ENCODE measurements at regions not wholly inside any gene's neighbourhood (a gene's known extent, or its start where the extent isn't known, plus 50 kb on each side); places are given as distances from the start of the nearest gene placed in this dataset.

DNA sequence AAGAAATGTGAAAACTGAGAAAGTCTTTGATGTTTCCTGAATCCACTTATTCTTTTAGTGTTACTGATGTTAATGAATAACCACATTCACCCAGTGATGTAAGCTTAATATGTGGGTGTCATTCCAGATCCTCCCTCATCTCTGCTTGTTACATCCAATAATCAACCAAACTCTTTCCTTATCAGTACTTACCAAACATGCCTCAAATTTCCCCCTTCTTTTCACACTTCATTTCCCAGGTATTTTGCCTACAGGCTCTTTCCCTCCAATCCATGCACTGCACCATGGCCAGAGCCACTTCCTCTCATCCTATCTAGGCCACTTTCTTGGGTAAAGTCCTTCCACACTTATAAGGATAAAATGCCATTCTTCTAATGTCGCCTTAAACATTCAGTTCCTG is 451.5 kb downstream of the NPIPA7 start:
- ATAC-seq (no peak), DNase-seq (no peak)
- Histone ChIP-seq H3K4me1 (ENCODE audit: control insufficient read depth, insufficient read depth, low read length) (no peaks in the 10 kb centered on the region), H3K36me3 (ENCODE audit: control insufficient read depth, insufficient read depth, low read length) (no peaks in the 10 kb centered on the region), H3K27me3 (ENCODE audit: control insufficient read depth, insufficient read depth, low read length) (no peaks in the 10 kb centered on the region), H3K27ac (ENCODE audit: low read length) (no peak overlapping the region), H3K9me3 (ENCODE audit: control insufficient read depth, insufficient read depth, low read length) (no peaks in the 10 kb centered on the region), H3K4me3 (ENCODE audit: low read length) (no peak overlapping the region)
- H3K27me3 Mint-ChIP-seq (ENCODE audit: low read depth in 2 of 2) = peaks cover 12% of the 10 kb centered on the region in 2 donors
- intact Hi-C loops (cut with micrococcal nuclease) = no loop called here
- no peaks in the 10 kb centered on the region for H3K4me1 Mint-ChIP-seq
- no peaks in the 10 kb centered on the region for H3K9me3 Mint-ChIP-seq
- H3K36me3 Mint-ChIP-seq = no peaks in the 10 kb centered on the region
- no peak overlapping the region for H3K4me3 Mint-ChIP-seq
- no peak overlapping the region for H3K27ac Mint-ChIP-seq
- WGBS (ENCODE audit: insufficient coverage) = 75% methylated on average over 1 of the region's 1 CpG
- TF ChIP-seq, protein P1, sequence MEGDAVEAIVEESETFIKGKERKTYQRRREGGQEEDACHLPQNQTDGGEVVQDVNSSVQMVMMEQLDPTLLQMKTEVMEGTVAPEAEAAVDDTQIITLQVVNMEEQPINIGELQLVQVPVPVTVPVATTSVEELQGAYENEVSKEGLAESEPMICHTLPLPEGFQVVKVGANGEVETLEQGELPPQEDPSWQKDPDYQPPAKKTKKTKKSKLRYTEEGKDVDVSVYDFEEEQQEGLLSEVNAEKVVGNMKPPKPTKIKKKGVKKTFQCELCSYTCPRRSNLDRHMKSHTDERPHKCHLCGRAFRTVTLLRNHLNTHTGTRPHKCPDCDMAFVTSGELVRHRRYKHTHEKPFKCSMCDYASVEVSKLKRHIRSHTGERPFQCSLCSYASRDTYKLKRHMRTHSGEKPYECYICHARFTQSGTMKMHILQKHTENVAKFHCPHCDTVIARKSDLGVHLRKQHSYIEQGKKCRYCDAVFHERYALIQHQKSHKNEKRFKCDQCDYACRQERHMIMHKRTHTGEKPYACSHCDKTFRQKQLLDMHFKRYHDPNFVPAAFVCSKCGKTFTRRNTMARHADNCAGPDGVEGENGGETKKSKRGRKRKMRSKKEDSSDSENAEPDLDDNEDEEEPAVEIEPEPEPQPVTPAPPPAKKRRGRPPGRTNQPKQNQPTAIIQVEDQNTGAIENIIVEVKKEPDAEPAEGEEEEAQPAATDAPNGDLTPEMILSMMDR (IDR thresholded peaks at IDR 0.05) = no peak

DNA sequence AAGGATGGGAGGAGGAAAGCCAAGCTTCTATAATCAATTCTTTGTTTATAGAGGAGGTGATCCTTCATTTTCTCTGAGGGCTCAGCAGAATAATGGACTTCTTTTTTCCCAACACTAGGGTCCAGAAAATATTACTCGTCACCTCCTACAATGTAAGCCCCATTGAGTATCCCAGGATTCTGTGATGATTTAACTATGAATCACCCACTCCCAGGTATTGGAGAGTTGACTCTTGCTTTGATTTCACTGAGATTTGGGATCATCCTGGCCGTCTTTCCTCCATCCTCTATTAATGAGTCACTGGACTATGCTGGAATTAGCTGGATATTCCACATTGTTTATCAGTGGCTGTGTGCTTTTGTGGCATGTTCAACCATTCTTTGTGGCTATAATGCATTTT is 452.0 kb downstream of the NPIPA7 start:
- Mint-ChIP-seq H3K27ac (no peak overlapping the region), H3K4me3 (no peak overlapping the region), H3K4me1 (no peaks in the 10 kb centered on the region), H3K36me3 (no peaks in the 10 kb centered on the region), H3K9me3 (no peaks in the 10 kb centered on the region), H3K27me3 (ENCODE audit: low read depth in 2 of 2) (peaks cover 12% of the 10 kb centered on the region in 2 donors)
- WGBS (ENCODE audit: insufficient coverage) = 75% methylated on average over 2 of the region's 2 CpGs
- Histone ChIP-seq H3K27me3 (ENCODE audit: control insufficient read depth, insufficient read depth, low read length) (no peaks in the 10 kb centered on the region), H3K27ac (ENCODE audit: low read length) (no peak overlapping the region), H3K4me1 (ENCODE audit: control insufficient read depth, insufficient read depth, low read length) (no peaks in the 10 kb centered on the region), H3K4me3 (ENCODE audit: low read length) (no peak overlapping the region), H3K36me3 (ENCODE audit: control insufficient read depth, insufficient read depth, low read length) (no peaks in the 10 kb centered on the region), H3K9me3 (ENCODE audit: control insufficient read depth, insufficient read depth, low read length) (no peaks in the 10 kb centered on the region)
- TF ChIP-seq, protein P1 (IDR thresholded peaks at IDR 0.05) = no peak
- intact Hi-C loops (cut with micrococcal nuclease) = no loop called here
- DNase-seq = no peak
- no peak for ATAC-seq

DNA sequence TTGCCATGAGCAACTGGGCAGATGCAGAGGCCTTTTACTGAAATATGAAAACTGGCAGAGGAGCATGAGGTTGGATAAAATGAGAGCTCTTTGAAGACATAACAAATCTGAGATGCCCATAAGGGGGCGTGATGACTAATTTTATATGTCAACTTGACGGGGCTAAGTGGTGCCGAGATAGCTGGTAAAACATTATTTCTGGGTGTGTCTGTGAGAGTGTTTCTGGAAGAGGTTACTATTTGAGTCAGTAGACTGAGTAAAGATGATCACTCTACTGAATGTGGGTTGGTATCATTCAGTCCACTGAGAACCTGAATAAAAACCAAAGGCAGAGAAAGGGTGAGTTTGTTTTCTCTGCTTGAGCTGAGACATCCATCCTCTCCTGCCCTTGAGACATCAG is 454.2 kb downstream of the NPIPA7 start:
- TF ChIP-seq, protein P1 (IDR thresholded peaks at IDR 0.05) = no peak
- H3K36me3 ChIP-seq (ENCODE audit: control insufficient read depth, insufficient read depth, low read length) = no peaks in the 10 kb centered on the region
- H3K27me3 Mint-ChIP-seq (ENCODE audit: low read depth in 2 of 2) = peaks cover 9% of the 10 kb centered on the region in 2 donors
- H3K27ac Mint-ChIP-seq = no peak overlapping the region
- H3K4me3 Mint-ChIP-seq = no peak overlapping the region
- 85% methylated on average over 3 of the region's 3 CpGs for WGBS (ENCODE audit: insufficient coverage)
- DNase-seq = no peak
- no peak overlapping the region for H3K27ac ChIP-seq (ENCODE audit: low read length)
- H3K4me1 Mint-ChIP-seq = no peaks in the 10 kb centered on the region
- H3K4me3 ChIP-seq (ENCODE audit: low read length) = no peak overlapping the region
- H3K27me3 ChIP-seq (ENCODE audit: control insufficient read depth, insufficient read depth, low read length) = no peaks in the 10 kb centered on the region
- no peaks in the 10 kb centered on the region for H3K4me1 ChIP-seq (ENCODE audit: control insufficient read depth, insufficient read depth, low read length)
- no peak for ATAC-seq
- H3K9me3 Mint-ChIP-seq = no peaks in the 10 kb centered on the region
- H3K9me3 ChIP-seq (ENCODE audit: control insufficient read depth, insufficient read depth, low read length) = no peaks in the 10 kb centered on the region
- intact Hi-C loops (cut with micrococcal nuclease) = no loop called here
- no peaks in the 10 kb centered on the region for H3K36me3 Mint-ChIP-seq

DNA sequence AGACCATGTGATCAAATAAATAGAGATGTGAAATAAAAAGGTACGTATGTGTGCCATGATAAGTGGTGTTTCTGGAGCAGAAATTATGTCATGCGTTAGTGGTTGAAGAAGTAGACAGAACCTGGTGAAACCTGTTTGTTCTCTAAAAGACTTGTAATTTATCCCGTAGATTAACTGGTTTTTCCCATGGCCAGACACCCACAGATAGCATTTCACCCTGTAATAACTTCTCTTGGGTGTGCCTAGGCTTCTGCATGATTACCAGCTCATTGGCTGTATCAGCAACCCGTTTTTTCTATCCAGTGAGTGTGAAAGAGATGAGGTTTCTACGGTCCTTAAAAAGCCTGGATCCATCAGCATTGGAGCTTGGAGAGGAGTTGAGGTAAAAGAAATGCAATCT is 471.3 kb downstream of the NPIPA7 start:
- peaks cover 6 to 14% of the 10 kb centered on the region in 2 donors for H3K27me3 Mint-ChIP-seq (ENCODE audit: low read depth in 2 of 2)
- H3K4me1 Mint-ChIP-seq = no peaks in the 10 kb centered on the region
- ATAC-seq (no peak), DNase-seq (no peak)
- Histone ChIP-seq H3K9me3 (ENCODE audit: control insufficient read depth, insufficient read depth, low read length) (no peaks in the 10 kb centered on the region), H3K4me3 (ENCODE audit: low read length) (no peak overlapping the region), H3K27ac (ENCODE audit: low read length) (no peak overlapping the region), H3K27me3 (ENCODE audit: control insufficient read depth, insufficient read depth, low read length) (no peaks in the 10 kb centered on the region), H3K4me1 (ENCODE audit: control insufficient read depth, insufficient read depth, low read length) (no peaks in the 10 kb centered on the region), H3K36me3 (ENCODE audit: control insufficient read depth, insufficient read depth, low read length) (no peaks in the 10 kb centered on the region)
- 86% methylated on average over 4 of the region's 5 CpGs for WGBS (ENCODE audit: insufficient coverage)
- intact Hi-C loops (cut with micrococcal nuclease) = no loop called here
- H3K27ac Mint-ChIP-seq = no peak overlapping the region
- H3K4me3 Mint-ChIP-seq = no peak overlapping the region
- TF ChIP-seq, protein P1 (IDR thresholded peaks at IDR 0.05) = no peak
- no peaks in the 10 kb centered on the region for H3K9me3 Mint-ChIP-seq
- H3K36me3 Mint-ChIP-seq = no peaks in the 10 kb centered on the region

All from natural killer cell (primary cell).